Heart right ventricle (tissue), 16 donors: ENCODE measurements at regions not wholly inside any gene's neighbourhood (a gene's known extent, or its start where the extent isn't known, plus 50 kb on each side); places are given as distances from the start of the nearest gene placed in this dataset.

Experiments used
- ATAC-seq, 8 donors: fragments of 200-7000 bp; cut with Tn5 transposase; one replicate each; pipeline ENCODE4 v1.9.1; 2020; ENCODE audit warnings: mild to moderate bottlenecking in 8 of 8, moderate library complexity in 8 of 8, moderate number of reproducible peaks in 1 of 8
- DNase-seq, 2 donors: peaks; one replicate each; pipeline ENCODE4 v3.0.0-alpha.2; 2020
- H3K27ac ChIP-seq, 10 donors: fragments of 200-600 bp; sonication (generic) in 2 of 10; one replicate each; pipeline versions ENCODE4 v1.5.0 to v1.8.0; 2020 to 2022; ENCODE audit warnings: mild to moderate bottlenecking in 3 of 10
- H3K27me3 ChIP-seq, 7 donors: fragments of 200-600 bp; one replicate each; pipeline ENCODE4 v1.8.0; 2021 to 2022; ENCODE audit warnings: mild to moderate bottlenecking in 2 of 7
- H3K36me3 ChIP-seq, 9 donors: fragments of 200-600 bp; sonication (generic) in 1 of 9; one replicate each; pipeline versions ENCODE4 v1.5.0 to v1.8.0; 2020 to 2022; ENCODE audit warnings: mild to moderate bottlenecking in 2 of 9
- H3K4me1 ChIP-seq, 9 donors: fragments of 200-600 bp; sonication (generic) in 1 of 9; one replicate each; pipeline versions ENCODE4 v1.5.0 to v1.8.0; 2020 to 2022; ENCODE audit warnings: mild to moderate bottlenecking in 4 of 9
- H3K4me3 ChIP-seq, 10 donors: fragments of 200-600 bp; sonication (generic) in 2 of 10; one replicate each; pipeline versions ENCODE4 v1.5.0 to v1.8.0; 2020 to 2022; ENCODE audit warnings: mild to moderate bottlenecking in 7 of 10, moderate library complexity in 2 of 10
- H3K9me3 ChIP-seq, 11 donors: fragments of 200-600 bp in 10 of 11; sonication (generic) in 2 of 11; one replicate each; pipeline versions ENCODE4 v1.5.0 to v1.8.0; 2013 to 2022; ENCODE audit warnings: mild to moderate bottlenecking in 2 of 11, control low read depth in 1 of 11, moderate library complexity in 1 of 11
- WGBS, 2 donors: extraction: QIAGEN DNeasy Blood & Tissue Kit; methylation state at CpG; one replicate each; pipeline ENCODE4 v1.1.7; 2013; ENCODE audit warnings: inconsistent platforms in 1 of 2; 5-methylcytosine and 5-hydroxymethylcytosine counted together
- intact Hi-C, 10 donors: fragments of 100-400 bp; cut with DNase I; formaldehyde crosslinking; loops; one replicate each; pipeline versions ENCODE4 v1.11.1 to v1.14.2; 2022
- TF ChIP-seq, protein P1 (sequence below), 9 donors: fragments of 200-600 bp; sonication (generic) in 2 of 9; IDR thresholded peaks; one replicate each; pipeline versions ENCODE4 v1.5.0 to v1.8.0; 2021 to 2022; ENCODE audit warnings: antibody characterized with exemption in 9 of 9, mild to moderate bottlenecking in 5 of 9, moderate library complexity in 1 of 9
- donor health status: Arrhythmogenic right ventricular cardiomyopathy.
- donor health status: ischemic (EF 13 %, LVEDD 7.1; RV severe dilation, severe dysfunction).
- donor health status: healthy with polysubstance abuse.
- donor health status: DM: no; HTN: yes; CAD: no.
- donor health status: DM: no; HTN: no; CAD: no.
- donor health status: ischemic (EF 25% LVEDD 6.9; RV normal size, moderate dysfunction).
- donor health status: ischemic (EF 25% LVEDD 5.7; RV mildly dilated, moderate dysfunction).
- donor health status: healthy.
- donor health status: DM: yes; HTN: yes; CAD: no.
- donor health status: Ischemic cardiomyopathy.
- donor health status: ischemic (EF 35%, LVEDD 5.7; RV mildly dilated, moderate dysfunction).
- donor health status: nonischemic (EF 11% LVEDD 7.7; RV severe dilation, severe dysfunction).
- donor health status: DM: yes; HTN: yes; CAD: no.
- donor health status: PGD.
- donor health status: ischemic (EF 29% LVEDD 5.4; RV normal size, mild dysfunction).
- donor health status: nonischemic (EF 23%, LVEDD 6.1; RV moderate dilation, normal function).

DNA sequence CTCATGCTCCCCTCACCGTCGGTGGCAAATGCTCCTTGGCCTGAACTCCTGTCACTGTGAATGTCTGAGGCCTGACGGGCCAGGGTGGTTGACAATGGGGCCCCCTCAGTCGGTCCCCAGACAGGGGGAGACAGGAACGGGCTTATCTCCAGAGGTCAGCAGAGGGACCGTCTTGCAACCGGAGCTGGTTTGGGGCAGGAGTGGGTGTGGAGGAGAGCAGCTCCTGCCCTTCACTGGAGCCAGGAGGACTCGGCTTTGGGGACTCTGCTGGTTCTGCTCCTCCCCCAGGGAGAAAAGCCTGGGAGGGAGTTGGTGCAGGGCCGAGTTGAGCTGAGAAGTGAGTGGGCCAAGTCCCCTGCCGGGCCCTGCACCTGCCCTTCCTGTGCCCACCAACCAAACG, 354.4 kb downstream of the BRD1 start:
- intact Hi-C loops, result no loop called here
- 36 to 42% methylated on average over 11 of the region's 11 CpGs for WGBS, 2 donors
- no peak overlapping the region for H3K27ac ChIP-seq
- H3K36me3 ChIP-seq, result no peaks in the 10 kb centered on the region
- ATAC-seq, result no peak
- peaks cover 0 to 3% (median 0%) of the 10 kb centered on the region in 11 donors for H3K9me3 ChIP-seq
- DNase-seq, result no peak
- H3K27me3 ChIP-seq, result peaks cover 0 to 46% (median 0%) of the 10 kb centered on the region in 7 donors
- TF ChIP-seq, protein P1, sequence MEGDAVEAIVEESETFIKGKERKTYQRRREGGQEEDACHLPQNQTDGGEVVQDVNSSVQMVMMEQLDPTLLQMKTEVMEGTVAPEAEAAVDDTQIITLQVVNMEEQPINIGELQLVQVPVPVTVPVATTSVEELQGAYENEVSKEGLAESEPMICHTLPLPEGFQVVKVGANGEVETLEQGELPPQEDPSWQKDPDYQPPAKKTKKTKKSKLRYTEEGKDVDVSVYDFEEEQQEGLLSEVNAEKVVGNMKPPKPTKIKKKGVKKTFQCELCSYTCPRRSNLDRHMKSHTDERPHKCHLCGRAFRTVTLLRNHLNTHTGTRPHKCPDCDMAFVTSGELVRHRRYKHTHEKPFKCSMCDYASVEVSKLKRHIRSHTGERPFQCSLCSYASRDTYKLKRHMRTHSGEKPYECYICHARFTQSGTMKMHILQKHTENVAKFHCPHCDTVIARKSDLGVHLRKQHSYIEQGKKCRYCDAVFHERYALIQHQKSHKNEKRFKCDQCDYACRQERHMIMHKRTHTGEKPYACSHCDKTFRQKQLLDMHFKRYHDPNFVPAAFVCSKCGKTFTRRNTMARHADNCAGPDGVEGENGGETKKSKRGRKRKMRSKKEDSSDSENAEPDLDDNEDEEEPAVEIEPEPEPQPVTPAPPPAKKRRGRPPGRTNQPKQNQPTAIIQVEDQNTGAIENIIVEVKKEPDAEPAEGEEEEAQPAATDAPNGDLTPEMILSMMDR (IDR thresholded peaks at IDR 0.05), result no peak
- no peaks in the 10 kb centered on the region for H3K4me1 ChIP-seq
- H3K4me3 ChIP-seq, result no peak overlapping the region

DNA sequence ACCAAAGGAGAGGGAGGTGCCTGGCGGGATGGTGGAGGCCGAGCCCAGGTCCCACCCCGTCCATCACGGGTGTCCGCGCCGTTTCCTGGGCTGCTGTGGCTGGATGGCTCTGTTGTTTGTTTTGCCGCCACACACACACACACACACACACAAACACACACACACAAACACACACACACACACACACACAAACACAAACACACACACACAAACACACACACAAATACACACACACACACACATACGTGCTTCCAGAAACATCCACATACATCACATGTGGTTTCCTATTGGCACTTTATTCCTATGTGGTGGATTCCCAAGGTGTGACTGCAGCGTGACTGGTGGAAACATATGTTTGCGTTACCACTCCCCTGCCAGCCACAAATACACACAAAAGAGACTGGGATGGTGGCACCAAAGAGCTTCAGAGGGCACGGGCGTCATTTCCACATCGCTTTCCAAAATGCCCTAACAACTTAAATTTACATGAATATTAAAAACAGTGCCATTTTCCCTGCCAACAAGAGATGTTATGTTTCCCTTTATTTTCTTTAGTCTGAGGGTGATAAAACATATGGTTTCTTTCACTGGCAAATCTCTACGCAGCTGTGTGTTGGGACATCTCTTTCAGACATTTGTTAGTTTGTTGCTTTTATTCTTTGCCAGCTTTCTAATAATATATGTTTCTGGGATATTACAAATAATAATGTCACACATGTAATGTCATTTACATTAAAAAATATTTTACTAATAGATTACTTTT, 356.8 kb downstream of the BRD1 start:
- Histone ChIP-seq H3K27ac (no peak overlapping the region), H3K4me3 (no peak overlapping the region), H3K4me1 (no peaks in the 10 kb centered on the region), H3K9me3 (no peaks in the 10 kb centered on the region), H3K27me3 (peaks cover 0 to 54% (median 8%) of the 10 kb centered on the region in 7 donors), H3K36me3 (no peaks in the 10 kb centered on the region)
- intact Hi-C loops, result no loop called here
- DNase-seq (no peak), ATAC-seq (no peak)
- 87 to 90% methylated on average over 15 of the region's 15 CpGs for whole genome bisulfite sequencing, 2 donors
- TF ChIP-seq, protein P1 (IDR thresholded peaks at IDR 0.05), result no peak

DNA sequence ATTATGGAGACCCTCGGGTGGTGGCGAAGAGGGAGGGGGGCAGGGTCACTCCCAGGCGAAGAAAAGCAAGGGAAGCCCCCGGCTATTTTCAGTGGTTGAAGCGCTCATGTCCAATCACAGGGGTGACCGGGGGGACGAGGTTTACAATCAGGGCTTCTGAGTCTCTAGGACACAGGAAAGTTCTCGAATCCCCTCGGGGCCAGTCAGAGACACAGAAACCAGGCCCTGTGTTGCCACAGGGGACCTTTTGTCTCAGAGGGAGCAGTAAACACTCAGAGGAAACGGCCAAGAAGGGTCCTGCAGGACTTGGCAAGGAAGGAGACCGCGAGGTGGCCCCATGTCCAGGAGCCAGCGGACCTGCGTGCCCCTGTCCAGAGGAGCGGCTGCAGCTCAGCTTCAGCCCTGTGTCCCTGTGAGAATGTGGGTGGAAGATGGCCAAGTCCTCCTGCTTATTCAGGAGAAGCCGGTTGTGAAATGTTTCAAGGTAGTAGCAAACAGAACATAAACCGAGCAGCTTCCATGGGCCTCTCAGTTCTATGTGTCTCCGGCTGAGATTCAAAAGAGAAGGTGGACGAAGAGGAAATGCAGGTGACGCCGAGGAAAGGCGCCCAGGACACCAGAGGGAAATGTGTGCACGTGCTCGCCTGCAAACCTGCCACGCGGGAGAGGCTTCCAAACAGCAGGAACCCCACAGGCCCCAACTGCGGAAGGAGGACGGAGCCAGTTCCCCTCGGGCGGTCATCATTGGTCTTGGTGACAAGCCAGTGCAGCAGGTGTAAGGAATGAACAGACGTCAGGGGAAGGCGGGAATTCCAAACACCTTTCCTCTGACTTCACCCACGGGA, 357.6 kb downstream of the BRD1 start:
- TF ChIP-seq, protein P1 (IDR thresholded peaks at IDR 0.05), result no peak
- no peaks in the 10 kb centered on the region for H3K4me1 ChIP-seq
- H3K36me3 ChIP-seq, result no peaks in the 10 kb centered on the region
- intact Hi-C loops, result no loop called here
- peaks cover 0 to 55% (median 8%) of the 10 kb centered on the region in 7 donors for H3K27me3 ChIP-seq
- no peak overlapping the region for H3K27ac ChIP-seq
- no peak overlapping the region for H3K4me3 ChIP-seq
- WGBS, 2 donors, result 84 to 86% methylated on average over 33 of the region's 33 CpGs
- ATAC-seq, result no peak
- no peaks in the 10 kb centered on the region for H3K9me3 ChIP-seq
- DNase-seq, result no peak

DNA sequence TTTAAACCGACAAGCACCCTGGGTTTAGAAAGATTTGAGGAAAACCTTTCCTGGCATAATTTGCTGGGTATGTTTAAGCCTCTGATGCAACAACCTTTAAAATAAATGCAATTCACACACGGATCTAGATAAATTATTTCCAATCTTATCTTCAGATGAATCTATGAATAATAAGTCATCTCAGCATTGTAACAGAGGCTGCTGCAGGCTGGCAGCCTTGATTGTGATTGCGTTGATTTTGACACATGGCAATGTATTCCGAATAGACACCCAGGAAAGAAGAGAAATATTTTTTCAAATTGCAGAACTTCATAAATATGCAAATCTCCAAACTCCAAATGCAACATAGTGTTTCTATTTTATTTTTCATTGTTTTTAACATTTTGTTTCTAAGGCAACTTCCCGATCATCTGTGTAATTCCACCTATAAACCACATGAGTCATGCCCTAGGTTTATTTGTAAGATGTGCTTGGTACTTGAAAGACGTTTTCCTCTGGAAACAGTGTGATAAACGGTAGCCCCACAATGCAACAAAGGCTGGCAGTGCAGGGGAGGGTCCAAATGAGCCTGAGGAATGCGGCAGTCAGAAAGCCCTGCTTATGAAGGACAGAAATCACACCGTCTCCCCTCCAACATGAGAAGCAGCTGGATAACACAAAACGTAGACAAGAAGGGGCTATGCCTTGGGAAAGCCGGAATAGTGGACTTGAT, 359.0 kb downstream of the BRD1 start:
- H3K27ac ChIP-seq, result no peak overlapping the region
- H3K36me3 ChIP-seq, result no peaks in the 10 kb centered on the region
- WGBS, 2 donors, result 62 to 67% methylated on average over 11 of the region's 11 CpGs
- no peaks in the 10 kb centered on the region for H3K9me3 ChIP-seq
- DNase-seq, result no peak
- intact Hi-C loops, result no loop called here
- no peak overlapping the region for H3K4me3 ChIP-seq
- H3K27me3 ChIP-seq, result peaks cover 0 to 44% (median 8%) of the 10 kb centered on the region in 7 donors
- TF ChIP-seq, protein P1 (IDR thresholded peaks at IDR 0.05), result no peak
- no peak for ATAC-seq
- no peaks in the 10 kb centered on the region for H3K4me1 ChIP-seq
